ENCODE measurements at regions not wholly inside any gene's neighbourhood (a gene's known extent, or its start where the extent isn't known, plus 50 kb on each side); places are given as distances from the start of the nearest gene placed in this dataset.
A peak's percentile ranks its signal among the peaks of the same experiment; 100 is the strongest.
"Not testable (repeated sequence)": the region's sequence is repeated elsewhere in the genome, so short reads cannot be mapped to it uniquely, and the experiment has no call there.

- no peak for DNase-seq
These were observed 285.7 kb upstream of the UBE2E3 start for GRCh38 chr2:180694445-180695421.

GRCh38 chr2:180692322-180692721 lies 288.1 kb upstream of the UBE2E3 start:
- DNase-seq = no peak

GRCh38 chr2:180691855-180692223 lies 288.6 kb upstream of the UBE2E3 start:
- not testable (repeated sequence) for DNase-seq

- DNase-seq = not testable (repeated sequence)
These were observed 289.1 kb upstream of the UBE2E3 start for GRCh38 chr2:180691186-180691854.

GRCh38 chr2:180690611-180691010 lies 289.8 kb upstream of the UBE2E3 start:
- DNase-seq = no peak

GRCh38 chr2:180682871-180683270 lies 297.5 kb upstream of the UBE2E3 start:
- DNase-seq = no peak

- no peak for DNase-seq
These were observed 300.7 kb upstream of the UBE2E3 start for GRCh38 chr2:180679693-180680092.

- DNase-seq = no peak
These were observed 301.8 kb upstream of the UBE2E3 start for GRCh38 chr2:180678625-180678972.

- no peak for DNase-seq
These were observed 302.3 kb upstream of the UBE2E3 start for GRCh38 chr2:180677930-180678624.

GRCh38 chr2:180677200-180677599 lies 303.2 kb upstream of the UBE2E3 start:
- no peak for DNase-seq

GRCh38 chr2:180676520-180677025 lies 303.8 kb upstream of the UBE2E3 start:
- no peak for DNase-seq

GRCh38 chr2:180675170-180675569 lies 305.2 kb upstream of the UBE2E3 start:
- DNase-seq = no peak

- no peak for DNase-seq
These were observed 308.0 kb upstream of the UBE2E3 start for GRCh38 chr2:180672377-180672776.

- DNase-seq = no peak
These were observed 310.0 kb upstream of the UBE2E3 start for GRCh38 chr2:180670302-180671003.

- peak; percentile 49 for DNase-seq
These were observed 311.4 kb upstream of the UBE2E3 start for GRCh38 chr2:180669016-180669415.

- DNase-seq = no peak
These were observed 315.9 kb upstream of the UBE2E3 start for GRCh38 chr2:180664507-180664906.

GRCh38 chr2:180662941-180663471 lies 317.4 kb upstream of the UBE2E3 start:
- no peak for DNase-seq

- no peak for DNase-seq
These were observed 317.9 kb upstream of the UBE2E3 start for GRCh38 chr2:180662521-180662920.

GRCh38 chr2:180661686-180662030 lies 318.7 kb upstream of the UBE2E3 start:
- DNase-seq = no peak

- DNase-seq = no peak
These were observed 319.3 kb upstream of the UBE2E3 start for GRCh38 chr2:180660881-180661685.

GRCh38 chr2:180660207-180660606 lies 320.2 kb upstream of the UBE2E3 start:
- no peak for DNase-seq

GRCh38 chr2:180657054-180657453 lies 323.4 kb upstream of the UBE2E3 start:
- DNase-seq = no peak

Measured in NCI-H1436 treated with DMSO at 0.1 percent for 48 hours (cell line).